Neuronal stem cell (in vitro differentiated cells): ENCODE measurements at regions not wholly inside any gene's neighbourhood (a gene's known extent, or its start where the extent isn't known, plus 50 kb on each side); places are given as distances from the start of the nearest gene placed in this dataset.
"Not testable (repeated sequence)": the region's sequence is repeated elsewhere in the genome, so short reads cannot be mapped to it uniquely, and the experiment has no call there.

Experiments used
- DNase-seq: peaks from one replicate; pipeline ENCODE4 v3.0.0-alpha.2; 2013; ENCODE audit warnings: low spot score
- H2AFZ ChIP-seq: one replicate; pipeline ENCODE4 v1.6.1; 2013; ENCODE audit warnings: mild to moderate bottlenecking, low read length, inconsistent platforms
- H2AK5ac ChIP-seq: 2 replicates; pipeline ENCODE4 v1.6.1; 2013; ENCODE audit warnings: low read depth, mild to moderate bottlenecking, inconsistent platforms, low read length, moderate library complexity, mixed read lengths
- H2BK120ac ChIP-seq: 2 replicates; pipeline ENCODE4 v1.6.1; 2013; ENCODE audit warnings: low read depth, mild to moderate bottlenecking, inconsistent platforms, low read length, moderate library complexity, mixed read lengths
- H2BK12ac ChIP-seq: one replicate; pipeline ENCODE4 v1.6.1; 2013; ENCODE audit warnings: low read length, inconsistent platforms
- H2BK15ac ChIP-seq: 2 replicates; pipeline ENCODE4 v1.6.1; 2013; ENCODE audit warnings: mild to moderate bottlenecking, low read length, inconsistent platforms, mixed read lengths
- H2BK5ac ChIP-seq: one replicate; pipeline ENCODE4 v1.6.1; 2013; ENCODE audit warnings: inconsistent platforms, mild to moderate bottlenecking, low read length, moderate library complexity
- H3K14ac ChIP-seq: one replicate; pipeline ENCODE4 v1.6.1; 2013; ENCODE audit warnings: low read length, inconsistent platforms
- H3K18ac ChIP-seq: 2 replicates; pipeline ENCODE4 v1.6.1; 2013; ENCODE audit warnings: low read length, inconsistent platforms
- H3K23ac ChIP-seq: 2 replicates; pipeline ENCODE4 v1.6.1; 2013; ENCODE audit warnings: low read depth, mild to moderate bottlenecking, mixed read lengths, low read length, inconsistent platforms; ENCODE audit not compliant: poor library complexity
- H3K27ac ChIP-seq: replicated peaks from 3 replicates; pipeline ENCODE4 v1.5.1; 2013; ENCODE audit warnings: low read length, inconsistent platforms
- H3K27me3 ChIP-seq, 3 experiments: 2 replicates each; pipeline ENCODE4 v1.6.1; 2013; ENCODE audit warnings: low read length in 3 of 3, mild to moderate bottlenecking in 2 of 3, inconsistent platforms in 1 of 3, low read depth in 1 of 3, mixed read lengths in 1 of 3, moderate library complexity in 1 of 3; ENCODE audit not compliant: control insufficient read depth in 3 of 3, insufficient read depth in 3 of 3
- H3K36me3 ChIP-seq, 2 donors: replicated peaks in 1 of 2; 2 replicates each; pipeline ENCODE4 v1.6.1; 2013; ENCODE audit warnings: low read length in 2 of 2; ENCODE audit not compliant: control insufficient read depth in 2 of 2, insufficient read depth in 2 of 2
- H3K4ac ChIP-seq: 2 replicates; pipeline ENCODE4 v1.6.1; 2013; ENCODE audit warnings: inconsistent platforms, mild to moderate bottlenecking, low read length, moderate library complexity
- H3K4me1 ChIP-seq, 2 donors: 1 replicate in 1 of 2; 2 replicates in 1 of 2; pipeline ENCODE4 v1.6.1; 2013; ENCODE audit warnings: low read length in 2 of 2, low read depth in 1 of 2; ENCODE audit not compliant: control insufficient read depth in 2 of 2, insufficient read depth in 1 of 2
- H3K4me2 ChIP-seq: one replicate; pipeline ENCODE4 v1.6.1; 2013; ENCODE audit warnings: mild to moderate bottlenecking, low read length, inconsistent platforms; ENCODE audit not compliant: insufficient read depth, poor library complexity, severe bottlenecking
- H3K4me3 ChIP-seq, 2 donors: 2 replicates each; pipeline ENCODE4 v1.5.1; 2013; ENCODE audit warnings: low read length in 2 of 2, mild to moderate bottlenecking in 2 of 2, inconsistent platforms in 1 of 2, moderate library complexity in 1 of 2
- H3K79me1 ChIP-seq: one replicate; pipeline ENCODE4 v1.6.1; 2013; ENCODE audit warnings: low read depth, mild to moderate bottlenecking, inconsistent platforms, low read length, moderate library complexity
- H3K9ac ChIP-seq: one replicate; pipeline ENCODE4 v1.6.1; 2013; ENCODE audit warnings: mild to moderate bottlenecking, low read depth, low read length, inconsistent platforms; ENCODE audit not compliant: poor library complexity
- H3K9me3 ChIP-seq, 2 donors: replicated peaks in 1 of 2; 2 replicates each; pipeline versions ENCODE3 to v1.6.1; 2013; ENCODE audit warnings: low read length in 2 of 2, mild to moderate bottlenecking in 2 of 2, inconsistent platforms in 1 of 2, low read depth in 1 of 2, mixed read lengths in 1 of 2, moderate library complexity in 1 of 2; ENCODE audit not compliant: control insufficient read depth in 2 of 2, insufficient read depth in 1 of 2
- H4K8ac ChIP-seq: one replicate; pipeline ENCODE4 v1.6.1; 2013; ENCODE audit warnings: low read depth, mild to moderate bottlenecking, inconsistent platforms, low read length, moderate library complexity
- H4K91ac ChIP-seq: one replicate; pipeline ENCODE4 v1.6.1; 2013; ENCODE audit warnings: low read length, low read depth, mild to moderate bottlenecking, inconsistent platforms; ENCODE audit not compliant: poor library complexity
- WGBS, 2 donors: extraction: QIAGEN DNeasy Blood & Tissue Kit; methylation state at CpG; one replicate each; pipeline ENCODE4 v1.1.7; 2013; ENCODE audit warnings: missing lambda C conversion rate in 2 of 2, mixed read lengths in 1 of 2; ENCODE audit not compliant: insufficient read length in 2 of 2, insufficient replicate concordance in 1 of 2; ENCODE audit errors: extremely low coverage in 2 of 2; 5-methylcytosine and 5-hydroxymethylcytosine counted together

GRCh38 chr9:41779897-41780406 is 349.3 kb downstream of the CNTNAP3B start:
- H2AK5ac ChIP-seq, H4K8ac ChIP-seq, H3K27ac ChIP-seq, H3K4me1 ChIP-seq, H4K91ac ChIP-seq, DNase-seq, H2AFZ ChIP-seq, H3K36me3 ChIP-seq, H3K18ac ChIP-seq, H2BK5ac ChIP-seq, H2BK15ac ChIP-seq, H3K4ac ChIP-seq, H3K23ac ChIP-seq, H3K4me2 ChIP-seq, H3K27me3 ChIP-seq, H3K9me3 ChIP-seq, H3K4me3 ChIP-seq, H3K9ac ChIP-seq, H3K79me1 ChIP-seq, H3K14ac ChIP-seq, H2BK12ac ChIP-seq, H2BK120ac ChIP-seq: not testable (repeated sequence)
- WGBS, 2 donors, result no CpG with 5 or more reads among the region's 17 CpGs

GRCh38 chr9:41779192-41779591 is 350.0 kb downstream of the CNTNAP3B start:
- not testable (repeated sequence) for H3K9me3 ChIP-seq, H3K27ac ChIP-seq, H3K36me3 ChIP-seq, H4K8ac ChIP-seq, H2AFZ ChIP-seq, H3K27me3 ChIP-seq, H3K4me2 ChIP-seq, H4K91ac ChIP-seq, H2BK15ac ChIP-seq, H2BK120ac ChIP-seq, DNase-seq, H2BK12ac ChIP-seq, H3K14ac ChIP-seq, H2BK5ac ChIP-seq, H3K9ac ChIP-seq, H3K23ac ChIP-seq, H3K79me1 ChIP-seq, H3K4me3 ChIP-seq, H3K4ac ChIP-seq, H3K4me1 ChIP-seq, H2AK5ac ChIP-seq, H3K18ac ChIP-seq
- whole genome bisulfite sequencing, 2 donors, result no CpG with 5 or more reads among the region's 15 CpGs

GRCh38 chr9:41778535-41779071 is 350.6 kb downstream of the CNTNAP3B start:
- no CpG with 5 or more reads among the region's 38 CpGs for WGBS, 2 donors
- H2BK12ac ChIP-seq, H3K14ac ChIP-seq, H3K9me3 ChIP-seq, H3K9ac ChIP-seq, H3K36me3 ChIP-seq, H3K79me1 ChIP-seq, H2BK120ac ChIP-seq, H2AFZ ChIP-seq, H3K27ac ChIP-seq, H3K27me3 ChIP-seq, H4K8ac ChIP-seq, H3K18ac ChIP-seq, H3K4me2 ChIP-seq, DNase-seq, H2AK5ac ChIP-seq, H3K23ac ChIP-seq, H4K91ac ChIP-seq, H3K4ac ChIP-seq, H3K4me3 ChIP-seq, H3K4me1 ChIP-seq, H2BK5ac ChIP-seq, H2BK15ac ChIP-seq: not testable (repeated sequence)

GRCh38 chr9:41777536-41777935 is 351.7 kb downstream of the CNTNAP3B start:
- not testable (repeated sequence) for H2BK120ac ChIP-seq, H3K27me3 ChIP-seq
- no CpG with 5 or more reads among the region's 10 CpGs for WGBS, 2 donors

More at GRCh38 chr9:41777536-41777935, 351.7 kb downstream of the CNTNAP3B start:
- H2AK5ac ChIP-seq, H3K79me1 ChIP-seq, H2BK15ac ChIP-seq, H3K27ac ChIP-seq, H3K9me3 ChIP-seq, H3K4me2 ChIP-seq, H3K36me3 ChIP-seq, H3K4me3 ChIP-seq, H3K4ac ChIP-seq, H4K91ac ChIP-seq, H3K9ac ChIP-seq, H4K8ac ChIP-seq, H2AFZ ChIP-seq, H3K14ac ChIP-seq, H2BK5ac ChIP-seq, H3K23ac ChIP-seq, DNase-seq, H3K18ac ChIP-seq, H3K4me1 ChIP-seq, H2BK12ac ChIP-seq: not testable (repeated sequence)
